Progenitor cell of endocrine pancreas (in vitro differentiated cells): ENCODE measurements at regions not wholly inside any gene's neighbourhood (a gene's known extent, or its start where the extent isn't known, plus 50 kb on each side); places are given as distances from the start of the nearest gene placed in this dataset.

Experiments used
- DNase-seq: peaks from one replicate; pipeline ENCODE4 v3.0.0; 2021; ENCODE audit warnings: low spot score; ENCODE audit not compliant: unreplicated experiment
- H3K27ac Mint-ChIP-seq: 2 replicates; pipeline ENCODE4 v1.8.0; 2021; ENCODE audit warnings: mild to moderate bottlenecking, moderate library complexity, mixed read lengths
- H3K27me3 Mint-ChIP-seq: 2 replicates; pipeline ENCODE4 v1.8.0; 2021; ENCODE audit warnings: mixed read lengths
- H3K36me3 Mint-ChIP-seq: 2 replicates; pipeline ENCODE4 v1.8.0; 2022; ENCODE audit warnings: mixed read lengths; ENCODE audit not compliant: insufficient read depth
- H3K4me1 Mint-ChIP-seq: 2 replicates; pipeline ENCODE4 v1.8.0; 2021; ENCODE audit warnings: low read depth, mixed read lengths
- H3K4me3 Mint-ChIP-seq: 2 replicates; pipeline ENCODE4 v1.8.0; 2021; ENCODE audit warnings: low read depth, mild to moderate bottlenecking, moderate library complexity, mixed read lengths
- H3K9me3 Mint-ChIP-seq: 2 replicates; pipeline ENCODE4 v1.8.0; 2021; ENCODE audit warnings: low read depth, mixed read lengths
- CTCF ChIP-seq: fragments of 200-600 bp; sonication (generic); IDR thresholded peaks from one replicate; pipeline ENCODE4 v1.5.0; 2021; ENCODE audit warnings: antibody characterized with exemption, mild to moderate bottlenecking; ENCODE audit not compliant: unreplicated experiment

DNA sequence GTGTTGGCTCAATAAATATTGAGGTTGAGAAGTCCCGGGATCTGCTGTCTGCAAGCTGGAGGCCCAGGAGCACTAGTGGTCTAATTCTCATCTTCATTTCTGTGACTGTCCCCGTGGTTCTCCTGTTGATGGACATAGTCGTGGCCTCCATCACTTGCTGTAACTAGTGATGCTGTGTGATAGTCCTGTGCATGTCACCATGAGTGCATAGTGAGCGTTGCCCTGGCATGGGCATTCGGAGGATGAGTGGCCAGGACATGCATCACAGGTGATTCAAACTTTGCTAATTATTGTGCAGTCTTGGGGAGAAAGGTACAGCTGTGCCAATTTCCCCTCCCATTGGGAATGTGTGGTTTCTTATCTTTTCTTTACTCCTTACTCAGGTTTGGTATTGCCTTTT lies 902.2 kb downstream of the BRD1 start:
- Mint-ChIP-seq H3K4me1 (peaks cover 7% of the 10 kb centered on the region), H3K27ac (no peak overlapping the region), H3K4me3 (no peak overlapping the region), H3K27me3 (peaks cover 43% of the 10 kb centered on the region), H3K36me3 (no peaks in the 10 kb centered on the region), H3K9me3 (no peaks in the 10 kb centered on the region)
- no peak for TF ChIP-seq CTCF
- no peak for DNase-seq

GRCh38 chr22:48923996-48924395 lies 903.7 kb downstream of the BRD1 start:
- DNase-seq, result no peak
- Mint-ChIP-seq H3K4me1 (peaks cover 14% of the 10 kb centered on the region), H3K9me3 (no peaks in the 10 kb centered on the region), H3K4me3 (no peak overlapping the region), H3K27ac (no peak overlapping the region), H3K36me3 (no peaks in the 10 kb centered on the region), H3K27me3 (peaks cover 38% of the 10 kb centered on the region)
- TF ChIP-seq CTCF, result no peak

DNA sequence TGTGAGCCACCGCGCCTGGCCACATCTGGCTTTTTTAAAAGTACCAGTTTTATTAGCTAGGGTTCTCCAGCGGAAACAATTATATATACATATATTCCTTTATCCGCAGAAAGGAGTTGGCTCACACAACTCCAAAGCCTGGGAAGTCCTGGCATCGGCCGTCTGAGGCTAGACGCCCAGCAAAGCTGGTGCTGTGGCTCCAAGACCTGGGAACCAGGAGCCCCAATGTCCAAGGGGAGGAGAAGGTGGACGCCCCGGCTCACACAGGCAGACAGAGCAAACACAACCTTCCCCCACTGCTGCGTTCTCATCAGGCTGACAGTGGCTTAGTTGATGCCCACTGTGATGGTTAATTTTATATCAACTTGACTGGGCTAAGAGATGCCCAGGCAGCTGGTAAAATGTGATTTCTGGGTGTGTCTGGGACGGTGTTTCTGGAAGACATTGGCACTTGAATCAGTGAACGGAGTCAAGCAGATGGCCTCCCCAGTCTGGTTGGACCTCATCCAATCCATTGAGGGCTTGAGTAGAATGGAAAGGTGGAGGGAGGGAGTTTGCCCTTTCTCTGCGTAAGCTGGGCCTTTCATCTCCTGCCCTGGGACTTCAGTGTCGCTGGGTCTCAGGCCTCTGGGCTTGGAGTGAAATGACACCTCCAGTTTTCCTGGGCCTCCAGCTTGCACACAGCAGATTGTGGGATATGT lies 904.4 kb downstream of the BRD1 start:
- Mint-ChIP-seq H3K9me3 (no peaks in the 10 kb centered on the region), H3K27me3 (peaks cover 40% of the 10 kb centered on the region), H3K27ac (no peak overlapping the region), H3K4me3 (no peak overlapping the region), H3K4me1 (peaks cover 20% of the 10 kb centered on the region), H3K36me3 (no peaks in the 10 kb centered on the region)
- no peak for DNase-seq
- TF ChIP-seq CTCF, result no peak

DNA sequence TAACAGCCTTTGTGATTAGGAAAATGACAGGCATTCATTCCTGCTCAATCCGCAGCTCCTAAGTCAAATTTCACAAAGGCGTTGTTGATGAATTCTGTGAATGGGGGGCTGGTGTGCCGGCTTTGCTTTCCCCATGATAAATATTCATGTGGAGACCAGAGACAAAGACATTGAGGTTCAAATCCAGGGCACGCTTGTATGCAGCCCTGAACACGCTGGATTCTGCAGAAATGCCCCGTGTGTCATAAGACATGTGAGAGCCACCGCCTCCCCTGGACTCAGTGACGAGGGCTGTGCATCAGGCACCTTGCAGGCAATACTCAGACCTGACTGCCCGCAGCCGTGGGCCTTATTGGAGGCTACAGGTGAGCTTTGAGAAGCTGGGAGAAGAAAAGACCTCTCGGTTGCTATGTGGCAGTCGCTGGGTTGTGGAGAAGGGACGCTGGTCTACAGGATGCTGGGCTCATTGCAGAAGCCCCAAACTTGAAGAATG lies 906.2 kb downstream of the BRD1 start:
- H3K9me3 Mint-ChIP-seq, result peaks cover 5% of the 10 kb centered on the region
- no peak for TF ChIP-seq CTCF

DNA sequence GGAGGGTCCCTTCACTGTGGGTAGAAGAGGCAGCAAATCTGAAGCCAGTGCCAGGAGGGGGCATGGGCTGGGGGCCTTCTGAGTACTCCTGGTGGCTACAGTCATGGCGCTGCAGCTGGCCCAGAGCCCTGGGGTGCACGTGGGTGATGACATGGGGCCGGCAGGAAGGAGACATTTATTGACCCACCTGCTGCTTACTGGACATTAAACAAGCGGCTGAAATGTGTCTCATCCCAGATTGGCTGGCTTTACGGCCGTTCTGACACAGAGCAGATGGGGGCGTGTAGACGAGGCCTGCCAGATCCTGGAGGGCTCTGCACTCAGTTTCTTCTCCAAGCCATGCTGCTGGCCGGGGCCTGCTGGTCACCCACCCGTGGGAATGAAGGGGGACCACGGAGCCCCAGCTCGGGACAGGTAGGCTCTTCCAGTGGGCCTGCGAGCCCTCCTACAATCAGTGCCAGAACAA lies 906.9 kb downstream of the BRD1 start:
- no peak for DNase-seq
- peaks cover 20% of the 10 kb centered on the region for H3K4me1 Mint-ChIP-seq
- H3K9me3 Mint-ChIP-seq, result peaks cover 5% of the 10 kb centered on the region
- no peak overlapping the region for H3K4me3 Mint-ChIP-seq
- no peak for TF ChIP-seq CTCF
- H3K36me3 Mint-ChIP-seq, result peaks cover 1% of the 10 kb centered on the region
- H3K27ac Mint-ChIP-seq, result no peak overlapping the region
- peaks cover 37% of the 10 kb centered on the region for H3K27me3 Mint-ChIP-seq

More for the DNA sequence above, 906.2 kb downstream of the BRD1 start:
- Mint-ChIP-seq H3K4me3 (no peak overlapping the region), H3K27ac (peak overlapping the region; percentile 56), H3K27me3 (peaks cover 37% of the 10 kb centered on the region), H3K4me1 (peaks cover 20% of the 10 kb centered on the region), H3K36me3 (peaks cover 1% of the 10 kb centered on the region)
- DNase-seq, result no peak
